GM12874 (cell line): ENCODE measurements at regions not wholly inside any gene's neighbourhood (a gene's known extent, or its start where the extent isn't known, plus 50 kb on each side); places are given as distances from the start of the nearest gene placed in this dataset.

Experiments
- CTCF ChIP-seq: IDR thresholded peaks from 2 replicates; pipeline ENCODE4 v1.5.1; 2011; ENCODE audit warnings: low read depth, mild to moderate bottlenecking, control low read depth, low read length, moderate library complexity; ENCODE audit not compliant: insufficient read depth

GRCh38 chr10:125548356-125548755 lies 134.6 kb downstream of the TEX36 start:
- TF ChIP-seq CTCF, result no peak

GRCh38 chr10:125547010-125547650 lies 135.8 kb downstream of the TEX36 start:
- TF ChIP-seq CTCF, result no peak

DNA sequence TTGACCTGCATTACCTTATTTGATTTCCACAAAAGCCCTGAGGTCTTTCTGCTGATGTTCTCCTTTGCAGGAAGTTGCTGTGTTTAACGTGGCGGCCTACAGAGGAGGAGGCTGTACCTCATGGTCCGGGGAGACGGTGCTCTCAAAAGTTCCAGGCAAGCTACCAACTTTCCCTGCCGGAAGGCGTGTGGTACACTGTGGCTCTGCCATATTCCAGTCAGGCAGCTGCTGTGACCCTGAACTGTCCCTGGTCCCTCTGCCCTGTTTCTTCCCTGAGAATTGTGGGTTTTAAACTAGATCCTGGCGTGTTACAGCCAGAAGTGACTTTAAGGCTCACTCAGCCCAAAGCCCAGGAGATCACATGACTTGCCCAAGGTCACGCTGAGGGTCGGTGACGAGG lies 139.2 kb downstream of the TEX36 start:
- TF ChIP-seq CTCF, result no peak

DNA sequence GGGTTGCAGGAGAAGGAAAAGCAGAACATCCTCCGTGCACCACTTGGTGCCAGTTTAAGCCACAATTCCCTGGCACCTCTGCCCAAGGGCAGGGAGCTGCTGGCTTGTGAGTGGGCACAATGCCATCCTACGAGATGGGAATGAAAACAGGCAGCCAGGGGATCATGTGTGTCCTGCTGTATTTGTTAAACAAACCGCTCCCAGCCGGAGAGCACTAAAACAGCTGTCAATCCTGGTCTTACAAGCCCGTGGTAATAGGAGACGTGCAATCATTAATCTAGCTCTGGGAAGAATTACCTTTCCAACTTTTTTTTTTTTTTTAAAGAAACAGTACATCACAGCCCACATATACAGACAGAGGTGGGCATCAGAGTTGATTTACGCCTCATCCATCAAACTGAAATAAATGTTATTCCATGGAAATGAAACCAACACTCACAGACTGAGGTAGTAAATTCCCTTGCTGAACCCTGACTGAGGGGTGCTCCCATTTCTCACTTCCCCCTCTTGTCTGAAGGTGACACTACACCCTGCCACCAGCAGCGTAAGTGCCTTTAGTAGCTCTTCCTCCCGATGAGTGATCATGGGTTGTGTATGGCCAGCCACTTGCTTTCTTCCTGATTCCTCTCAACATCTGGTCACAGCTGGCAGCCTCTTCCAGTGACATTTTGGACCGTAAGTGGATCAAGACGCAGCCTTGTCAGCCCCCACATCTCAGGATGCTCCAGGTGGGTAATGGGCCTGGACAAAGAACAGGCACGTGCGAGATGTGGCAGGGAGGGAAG lies 143.8 kb downstream of the TEX36 start:
- no peak for TF ChIP-seq CTCF

DNA sequence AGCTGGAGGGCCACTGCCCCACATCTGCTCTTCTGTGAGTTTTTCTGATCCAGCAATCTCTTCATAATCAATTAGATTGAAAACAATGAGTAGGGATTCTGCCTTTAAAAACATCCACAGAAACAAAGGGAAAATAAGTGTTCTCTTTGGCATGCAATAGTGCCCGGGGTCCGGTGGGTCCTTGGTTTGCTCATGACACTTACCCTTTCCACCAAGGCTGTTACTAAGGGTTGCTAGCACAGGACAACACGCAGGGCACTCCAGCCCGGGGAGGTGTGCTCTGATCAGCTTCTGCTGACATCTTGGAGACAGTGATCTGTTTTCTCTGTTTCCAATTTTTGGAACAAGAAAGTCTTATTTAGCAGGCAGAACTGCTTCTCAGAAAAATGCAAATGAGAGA lies 146.7 kb downstream of the TEX36 start:
- TF ChIP-seq CTCF, result no peak

- no peak for TF ChIP-seq CTCF
Measured at GRCh38 chr10:125535559-125535958, 147.4 kb downstream of the TEX36 start.

GRCh38 chr10:125534515-125534914 lies 148.4 kb downstream of the TEX36 start:
- no peak for TF ChIP-seq CTCF
